DMS153 (cell line): ENCODE measurements at regions not wholly inside any gene's neighbourhood (a gene's known extent, or its start where the extent isn't known, plus 50 kb on each side); places are given as distances from the start of the nearest gene placed in this dataset.

Experiments
- DNase-seq: peaks from one replicate; lab custom pipeline; 2025; lab: John Stamatoyannopoulos, UW

DNA sequence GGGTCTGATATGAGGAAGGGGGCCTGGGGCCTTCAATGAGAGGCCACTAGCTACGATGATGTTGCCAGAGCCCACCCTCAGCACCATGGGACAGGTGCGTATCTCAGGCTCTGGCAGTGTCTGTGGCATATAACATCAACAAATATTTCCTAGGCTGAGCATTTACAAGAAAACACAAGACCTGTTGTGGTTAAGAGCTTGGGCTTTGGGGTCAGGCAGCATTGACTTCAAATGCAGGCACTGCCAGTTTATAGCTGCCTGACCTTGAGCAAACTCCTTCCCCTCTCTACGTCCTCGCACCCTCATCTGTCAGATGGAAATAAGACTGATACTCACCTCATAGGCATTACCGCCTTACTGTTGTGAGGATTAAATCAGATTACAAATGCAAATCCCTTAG, 156.0 kb downstream of the KATNAL1 start:
- DNase-seq, result no peak

DNA sequence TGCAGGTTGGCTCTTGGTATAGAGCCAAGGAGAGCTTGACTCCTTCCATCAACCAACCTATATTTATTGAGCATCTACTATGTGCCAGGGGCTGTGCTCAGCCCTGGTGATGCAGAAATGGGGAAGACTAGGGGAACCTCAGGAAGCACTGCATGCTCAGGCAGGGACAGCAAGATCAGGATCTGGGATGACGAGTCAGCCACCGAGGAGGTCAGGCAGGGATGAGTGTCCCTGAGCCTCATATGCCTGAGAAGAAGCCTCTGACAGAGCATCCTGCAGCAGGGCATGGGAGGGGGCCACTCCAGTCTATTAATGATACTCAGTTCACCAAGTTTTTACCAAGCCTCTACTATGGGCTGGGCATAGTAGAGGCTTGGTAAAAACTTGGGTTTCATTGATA, 158.1 kb downstream of the KATNAL1 start:
- DNase-seq, result no peak

DNA sequence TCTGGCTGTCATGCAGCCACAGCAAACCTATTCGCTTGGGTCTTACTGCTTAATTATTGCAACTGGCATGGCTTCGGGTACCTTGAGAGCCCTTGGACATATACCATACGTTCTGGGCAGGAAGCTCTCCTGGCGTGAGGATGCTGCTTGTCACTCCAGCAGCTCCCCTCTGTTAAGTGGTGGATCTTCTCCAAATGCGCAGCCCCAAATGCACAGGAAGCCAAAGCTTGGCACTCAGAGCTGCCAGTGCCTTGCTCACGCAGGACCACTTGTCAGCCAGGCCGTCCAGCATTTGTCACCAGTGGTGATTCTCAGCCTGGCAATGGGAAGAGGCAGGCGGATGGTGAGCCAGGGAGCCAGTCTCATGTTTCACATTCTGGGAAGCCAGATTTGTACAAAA, 158.6 kb downstream of the KATNAL1 start:
- no peak for DNase-seq

DNA sequence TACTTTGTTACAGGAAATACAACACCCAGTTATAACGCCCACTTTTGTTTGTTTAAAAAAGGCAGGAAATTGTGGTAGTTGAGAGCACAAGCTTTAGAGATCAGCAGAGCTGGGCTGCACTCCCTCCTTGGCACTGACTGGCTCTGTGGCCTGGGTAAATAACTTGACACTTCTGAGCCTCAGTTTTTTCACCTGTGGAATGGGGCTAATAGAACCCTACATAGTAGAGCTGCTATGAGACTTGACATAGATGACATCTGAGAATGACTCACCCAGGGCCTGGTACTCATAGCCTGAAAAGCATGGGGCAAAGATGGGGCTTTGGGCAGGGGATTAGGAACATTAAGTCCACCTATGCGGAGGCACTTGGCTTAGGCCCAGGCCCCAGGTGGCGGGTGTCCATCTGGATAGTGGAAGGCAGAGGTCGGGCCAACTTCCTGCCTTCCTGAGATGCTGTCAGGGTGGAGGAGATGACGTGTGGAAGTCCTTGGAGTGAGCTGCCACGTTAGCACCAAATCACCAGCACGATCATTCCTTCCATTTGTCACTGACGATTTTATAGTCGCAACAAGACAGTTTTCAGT, 159.1 kb downstream of the KATNAL1 start:
- no peak for DNase-seq

DNA sequence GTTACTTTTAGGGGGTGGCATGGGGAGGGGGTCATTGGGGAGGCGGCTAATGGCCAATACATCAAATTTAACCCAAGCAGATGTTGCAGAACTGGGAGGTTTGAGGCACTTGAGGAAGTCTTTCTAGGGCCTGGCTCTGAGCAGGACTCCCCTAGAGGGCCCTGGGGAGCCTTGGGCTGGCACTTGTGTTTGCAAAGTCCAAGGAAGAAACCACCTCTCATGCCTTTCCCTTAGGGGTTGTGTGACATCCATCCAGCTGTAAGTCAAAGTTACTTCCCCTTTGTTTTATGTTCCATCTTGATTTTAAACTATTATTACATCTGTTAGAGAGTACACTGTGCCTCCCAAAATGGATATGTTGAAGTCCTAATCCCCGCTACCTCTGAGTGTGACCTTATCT, 159.9 kb downstream of the KATNAL1 start:
- DNase-seq, result no peak

DNA sequence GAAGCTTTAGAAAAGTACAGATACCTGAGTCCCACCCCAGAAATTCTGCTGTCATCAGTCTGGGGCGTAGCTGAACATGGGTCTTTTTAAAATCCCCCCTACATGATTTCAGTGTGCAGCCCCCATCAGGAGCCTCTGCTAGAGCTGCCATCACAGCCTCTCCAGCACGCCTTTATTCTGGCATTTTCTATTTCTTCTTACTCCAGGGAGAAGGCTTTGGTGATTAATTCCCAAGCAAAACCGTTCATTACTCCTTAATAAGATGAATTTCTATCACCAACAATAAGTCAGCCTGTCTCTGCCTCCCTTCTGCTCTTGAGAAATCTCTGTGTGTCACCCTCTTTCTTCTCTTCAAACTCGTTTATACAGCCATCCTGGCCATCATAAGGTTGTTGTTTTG, 160.3 kb downstream of the KATNAL1 start:
- DNase-seq, result no peak

DNA sequence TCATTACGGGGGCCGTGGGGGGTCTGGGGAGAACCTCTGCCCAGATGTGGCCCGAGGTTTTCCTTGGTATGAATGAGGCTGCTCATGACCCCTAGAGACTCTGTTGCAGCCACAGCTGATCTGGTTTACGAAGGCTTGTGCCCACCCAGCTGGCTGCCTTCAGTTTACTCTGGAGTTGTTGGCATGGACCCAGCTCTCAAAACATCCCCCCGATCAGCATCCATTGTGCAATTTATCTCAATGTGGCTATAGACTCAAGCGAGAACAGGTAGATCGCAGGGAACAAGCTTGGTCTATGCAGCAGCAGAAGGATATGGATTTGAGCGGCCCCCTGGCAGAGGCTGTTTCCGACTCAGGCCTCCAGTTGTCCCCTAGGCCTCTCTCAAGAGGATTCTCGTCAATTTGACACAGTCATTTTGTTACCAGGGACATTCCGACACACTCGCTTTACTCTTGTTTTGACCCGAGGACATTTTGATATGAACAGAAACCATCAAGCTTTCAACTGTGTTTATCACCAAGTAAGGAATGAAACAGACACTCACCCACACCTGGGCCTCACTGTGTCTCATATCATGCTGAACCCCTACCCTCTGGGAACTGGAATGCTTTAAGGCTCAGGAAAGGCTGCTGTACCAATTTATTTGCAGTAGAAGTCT, 161.5 kb downstream of the KATNAL1 start:
- no peak for DNase-seq

DNA sequence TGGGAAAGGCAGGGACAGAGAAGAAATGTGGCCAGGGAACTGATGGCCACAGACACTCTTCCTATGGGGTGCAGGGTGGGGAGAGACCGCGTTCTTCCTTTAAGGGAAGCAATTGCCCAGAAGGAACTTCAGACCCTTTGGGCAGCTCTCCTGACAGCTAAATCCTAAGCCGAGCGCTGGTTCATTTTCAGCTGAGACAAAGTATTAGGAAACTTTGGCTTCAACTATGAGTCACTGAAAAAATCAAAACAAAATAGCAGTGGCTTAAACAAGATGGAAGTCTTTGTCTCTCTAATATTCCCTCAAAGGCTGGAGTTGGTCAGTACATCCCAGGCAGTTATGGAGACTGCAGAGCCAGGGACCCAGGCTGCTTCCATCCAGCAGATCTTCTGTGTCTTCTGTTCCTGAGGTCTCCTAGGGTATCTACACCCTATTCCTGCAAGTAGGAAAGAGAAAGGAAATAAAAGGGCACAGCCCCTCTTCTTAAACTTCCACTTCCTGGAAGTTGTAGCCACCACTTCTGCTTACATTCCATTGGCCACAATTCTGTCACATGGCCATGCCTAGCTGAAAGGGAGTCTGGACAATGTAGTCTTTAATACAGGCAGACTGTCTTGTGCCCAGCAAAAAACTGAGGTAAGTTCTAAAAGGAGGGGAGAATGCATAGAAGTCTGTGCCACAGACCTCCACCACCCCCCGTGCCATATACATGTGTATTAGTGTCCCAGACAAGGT, 163.5 kb downstream of the KATNAL1 start:
- no peak for DNase-seq

DNA sequence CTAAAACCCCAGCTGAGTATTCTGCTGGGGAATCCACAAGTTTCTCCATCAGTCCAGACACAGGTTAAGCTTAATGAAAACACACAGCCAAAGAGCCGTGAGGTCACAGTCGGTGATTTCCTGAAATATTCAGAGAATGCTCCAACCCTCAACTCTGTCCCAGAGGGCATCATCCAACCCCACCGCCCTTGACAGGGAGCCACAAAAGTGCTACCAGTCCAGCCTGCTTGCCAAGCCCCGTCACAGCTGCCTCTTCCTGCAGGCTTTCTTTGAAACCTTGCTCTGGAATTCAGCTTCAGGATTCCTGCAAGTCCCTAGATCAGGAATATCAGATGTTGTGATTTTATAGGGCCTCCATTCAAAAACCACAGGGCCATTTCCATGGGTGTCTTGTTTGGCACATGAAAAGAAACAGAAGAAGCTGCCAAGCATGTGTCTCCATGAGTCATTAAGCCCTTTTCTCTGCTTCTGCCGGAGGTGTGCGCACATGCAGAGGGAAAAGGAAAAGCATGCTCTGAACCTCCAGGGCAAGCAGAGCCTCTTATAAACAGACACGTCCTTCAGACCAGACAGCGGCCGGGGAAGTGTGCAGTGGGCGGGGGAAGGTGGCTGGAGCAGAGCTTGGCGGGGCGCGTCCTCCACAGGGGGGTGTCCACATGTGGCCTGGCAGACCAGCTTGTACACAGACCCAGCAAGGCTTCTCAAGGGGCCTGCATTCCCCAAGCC, 164.7 kb downstream of the KATNAL1 start:
- no peak for DNase-seq

DNA sequence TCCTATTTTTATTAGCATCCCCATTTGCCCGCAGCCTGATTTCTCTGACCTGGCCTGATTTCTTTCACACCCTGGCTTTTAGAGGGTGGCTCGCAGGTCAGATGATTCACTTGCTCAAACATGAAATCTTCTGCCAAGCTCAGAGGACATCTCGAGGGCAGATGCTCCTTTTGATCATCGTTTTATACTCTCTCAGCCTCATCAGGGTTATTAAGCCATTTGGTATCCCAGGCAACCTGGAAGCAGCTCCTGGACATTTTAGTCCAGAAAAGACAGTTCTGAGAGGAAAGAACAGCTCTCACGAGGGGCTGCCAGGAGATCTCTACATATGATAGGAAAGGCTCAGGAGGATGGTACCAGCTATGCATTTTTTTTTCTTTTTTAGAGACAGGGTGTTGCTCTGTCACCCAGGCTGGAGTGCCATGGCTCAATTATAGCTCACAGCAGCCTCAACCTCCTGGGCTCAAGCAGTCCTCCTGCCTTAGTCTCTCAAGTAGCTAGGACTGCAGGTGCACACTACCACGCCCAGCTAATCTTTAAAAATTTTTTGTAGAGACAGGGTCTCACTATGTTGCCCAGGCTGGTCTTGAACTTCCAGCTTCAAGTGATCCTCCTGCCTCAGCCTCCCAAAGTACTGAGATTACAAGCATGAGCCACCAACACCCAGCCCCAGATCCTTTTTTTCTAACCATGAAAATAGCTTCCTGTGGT, 165.4 kb downstream of the KATNAL1 start:
- DNase-seq, result no peak

DNA sequence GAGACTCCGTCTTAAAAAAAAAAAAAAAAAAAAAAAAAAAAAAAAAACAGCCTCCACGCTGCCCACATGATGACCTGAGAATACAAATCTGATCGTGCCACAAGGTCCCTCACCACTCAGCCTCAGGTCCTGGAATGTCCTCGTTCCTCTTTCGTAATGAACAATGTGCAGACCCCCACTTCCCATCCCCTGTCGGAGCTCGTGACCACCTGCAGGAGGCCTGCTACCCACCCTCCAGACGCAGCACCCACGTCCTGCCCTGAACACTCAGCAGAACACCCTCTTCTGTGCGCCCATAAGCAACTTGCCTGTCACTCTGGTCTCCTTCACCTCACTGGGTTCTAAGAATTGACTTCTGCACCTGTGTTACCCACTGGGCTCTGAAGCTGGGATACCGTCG, 166.4 kb downstream of the KATNAL1 start:
- no peak for DNase-seq

DNA sequence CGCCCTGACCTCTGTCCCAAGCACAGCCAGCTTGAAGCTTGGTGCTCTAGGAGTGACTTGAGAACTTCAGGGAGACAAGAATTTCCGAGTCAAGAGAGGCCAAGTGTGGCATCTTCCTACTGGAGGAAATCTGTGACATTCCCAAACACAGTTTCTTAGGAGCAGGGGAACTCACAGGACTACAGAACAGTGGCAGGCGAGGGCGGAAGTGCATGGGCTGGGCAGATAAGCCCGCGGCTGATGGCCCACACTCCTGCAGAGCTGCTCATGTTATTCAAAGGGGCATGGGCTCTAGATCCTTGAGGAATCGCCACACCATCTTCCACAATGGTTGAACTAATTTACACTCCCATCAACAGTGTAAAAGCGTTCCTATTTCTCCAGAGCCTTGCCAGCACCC, 168.8 kb downstream of the KATNAL1 start:
- no peak for DNase-seq

DNA sequence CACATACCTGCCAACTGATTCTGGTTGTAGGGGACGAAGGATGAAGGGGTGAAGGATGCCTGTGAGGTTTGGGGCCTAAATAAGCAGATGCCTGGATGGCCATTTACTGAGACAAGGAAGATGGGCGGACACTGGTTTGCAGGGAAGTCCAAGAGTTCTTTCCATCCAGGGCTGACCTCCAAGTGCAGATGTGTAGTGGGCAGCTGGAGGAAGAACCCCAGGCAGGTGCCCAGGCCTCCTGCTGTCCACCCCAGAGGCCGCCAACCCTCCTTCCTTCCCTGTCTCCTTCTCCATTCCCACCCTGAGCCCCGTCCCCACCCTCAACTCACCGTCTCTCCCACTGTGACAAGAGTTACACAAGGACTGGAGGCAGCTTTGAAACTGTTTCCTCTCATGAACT, 171.5 kb downstream of the KATNAL1 start:
- DNase-seq, result no peak

DNA sequence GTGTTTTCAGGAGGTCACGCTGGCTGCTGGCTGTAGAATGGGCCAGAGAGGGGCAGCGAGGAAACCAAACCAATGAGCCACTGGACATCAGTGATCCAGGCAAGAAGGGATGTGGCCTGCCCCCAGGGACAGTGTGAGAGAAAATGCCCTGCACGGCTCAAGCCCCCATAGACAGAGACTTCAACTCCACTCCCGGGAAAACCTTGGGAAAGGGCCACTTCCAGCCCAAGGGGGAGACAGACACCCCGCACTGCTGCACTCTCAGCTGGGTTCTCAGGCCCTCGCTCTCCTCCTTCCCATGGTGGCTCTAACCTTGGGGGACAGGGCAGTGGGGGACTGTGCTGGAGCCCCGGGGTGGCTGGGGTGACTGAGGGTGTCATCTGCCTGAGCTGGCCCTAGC, 172.0 kb downstream of the KATNAL1 start:
- DNase-seq, result no peak

DNA sequence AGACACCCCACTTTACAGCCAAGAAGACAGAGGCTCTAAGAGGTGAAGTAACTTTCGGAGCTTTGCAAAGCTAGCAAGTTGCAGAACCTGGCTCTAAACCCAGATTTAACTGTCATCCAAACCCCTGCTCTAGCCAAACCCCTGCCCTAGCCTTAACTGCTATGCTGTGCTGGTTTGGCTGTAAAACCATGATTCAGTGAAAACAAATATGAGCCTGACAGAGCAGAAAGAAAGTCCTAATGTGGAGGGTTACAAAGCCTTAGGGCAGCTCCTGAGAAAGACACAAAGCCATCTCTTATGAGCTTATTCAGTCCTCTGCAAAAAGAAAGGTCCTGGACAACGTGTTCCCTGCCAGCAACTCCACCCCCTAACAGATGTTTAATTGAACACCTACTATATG, 172.8 kb downstream of the KATNAL1 start:
- no peak for DNase-seq

DNA sequence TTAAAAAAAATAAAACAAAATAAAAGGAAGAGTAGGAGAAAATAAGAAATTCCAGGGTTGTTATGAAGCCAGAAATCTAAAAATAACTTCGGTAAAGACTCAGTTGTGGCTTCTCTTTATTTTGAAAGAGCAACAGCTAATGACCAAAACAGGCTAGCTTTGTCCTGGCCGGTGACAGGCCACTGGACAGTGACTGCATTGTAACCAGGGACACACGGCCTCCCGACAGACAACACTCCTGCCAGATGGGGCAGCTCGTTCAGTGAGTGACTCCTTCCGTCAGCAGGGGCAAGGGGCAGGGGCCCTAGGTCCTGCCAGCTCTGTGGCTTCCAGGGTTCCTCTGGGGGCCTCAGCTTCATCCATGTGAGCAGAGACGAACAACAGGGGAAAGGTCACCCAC, 173.4 kb downstream of the KATNAL1 start:
- DNase-seq, result no peak

DNA sequence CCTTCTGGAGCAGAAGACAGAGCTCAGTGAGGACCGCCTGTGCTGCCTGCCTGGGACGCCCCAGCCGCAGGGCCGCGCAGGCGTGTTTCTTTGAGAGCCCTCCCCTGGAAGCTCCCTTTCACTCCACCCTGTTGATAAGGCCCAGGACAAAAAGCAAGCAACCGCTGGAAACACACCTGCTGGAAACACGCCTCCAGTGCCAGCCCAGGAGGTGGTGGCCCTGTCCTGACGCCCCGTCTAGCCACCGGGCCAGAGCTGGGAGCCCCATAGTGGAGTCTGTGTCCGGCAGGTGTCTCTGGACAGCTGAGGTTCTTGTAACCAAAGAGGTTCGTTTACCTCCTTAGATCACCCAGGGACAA, 173.8 kb downstream of the KATNAL1 start:
- DNase-seq, result no peak

DNA sequence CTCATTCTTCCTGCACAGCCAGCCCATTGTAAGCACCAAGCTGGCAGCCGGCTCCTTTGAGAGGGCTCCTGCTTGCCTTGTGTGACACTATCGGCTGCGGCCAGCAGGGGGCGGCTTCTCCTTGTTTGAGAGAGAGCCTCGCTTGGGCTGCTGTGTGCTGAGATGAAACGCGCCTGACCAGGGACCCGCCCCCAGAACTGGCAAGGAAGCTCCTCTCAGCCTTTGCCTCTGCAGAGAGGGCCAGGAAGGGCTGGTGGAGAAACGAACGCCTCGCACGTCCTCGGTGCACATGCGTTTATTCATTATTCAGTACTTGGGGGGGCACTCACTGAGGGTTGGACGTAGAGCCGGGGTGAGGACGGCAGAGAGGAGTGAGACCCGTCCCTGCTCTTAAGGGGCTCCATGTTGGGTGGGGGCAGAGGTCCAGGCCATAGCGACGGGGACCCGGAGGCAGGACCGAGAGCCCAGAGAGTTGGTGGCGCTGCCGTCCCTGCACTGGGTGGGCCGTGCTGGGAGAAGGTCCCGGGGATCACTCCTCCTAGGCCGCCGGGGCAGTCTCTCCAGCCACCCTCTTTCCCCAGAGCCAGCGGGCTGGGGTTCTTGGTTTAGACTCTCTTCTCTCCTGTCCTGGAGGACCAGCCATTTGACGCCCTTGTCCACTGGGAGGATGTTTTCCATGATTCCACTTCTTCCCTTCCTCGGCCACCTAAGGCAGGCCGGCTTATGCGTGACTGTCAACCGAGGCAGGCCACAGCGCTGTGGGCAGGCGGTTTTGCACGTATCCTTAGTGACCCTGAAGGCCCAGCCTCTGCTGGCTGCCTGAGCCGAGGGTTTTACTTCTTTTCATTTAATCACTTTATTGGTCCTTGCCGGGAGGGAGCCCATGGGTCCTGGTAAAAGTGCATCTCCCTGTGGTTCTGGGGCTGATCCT, 174.5 kb downstream of the KATNAL1 start:
- DNase-seq, result peak; percentile 89

DNA sequence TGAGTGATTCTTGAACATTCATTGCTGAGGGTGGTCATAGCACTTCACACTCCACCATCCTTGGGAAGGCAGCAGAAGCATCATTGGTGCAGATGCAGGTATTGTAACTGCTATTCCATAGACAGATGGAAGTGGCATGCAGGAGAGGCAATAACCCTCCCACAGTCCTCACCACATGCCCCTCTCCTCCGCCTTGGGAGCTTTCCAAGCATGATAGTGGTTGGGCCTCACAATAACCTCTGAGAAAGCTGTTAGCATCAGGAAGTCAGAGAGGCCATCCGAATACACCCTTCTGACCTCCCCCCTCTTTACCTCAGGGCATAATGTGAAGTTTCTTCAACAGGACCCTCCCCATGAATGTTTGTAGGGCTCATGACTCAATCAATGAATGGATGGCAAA, 177.9 kb downstream of the KATNAL1 start:
- DNase-seq, result no peak

DNA sequence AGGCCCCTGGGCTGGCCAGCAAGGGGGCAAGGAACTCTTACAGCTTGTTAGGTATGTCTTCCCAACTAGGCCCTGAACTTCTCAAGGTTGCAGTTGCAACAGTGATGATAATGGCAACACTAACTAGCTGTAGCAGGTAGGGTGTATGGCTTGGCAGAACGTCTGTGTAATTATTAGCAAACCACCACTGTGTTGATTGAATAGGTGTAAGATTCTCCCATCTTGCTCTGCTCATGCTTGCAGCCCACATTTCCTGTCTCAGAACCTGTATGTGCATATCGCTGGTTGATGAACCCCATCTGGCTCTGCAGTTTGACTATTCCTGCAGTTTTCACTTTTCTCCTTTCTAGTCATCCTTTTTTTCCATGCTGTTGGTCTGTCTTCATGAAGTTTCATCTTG, 178.8 kb downstream of the KATNAL1 start:
- DNase-seq, result no peak

DNA sequence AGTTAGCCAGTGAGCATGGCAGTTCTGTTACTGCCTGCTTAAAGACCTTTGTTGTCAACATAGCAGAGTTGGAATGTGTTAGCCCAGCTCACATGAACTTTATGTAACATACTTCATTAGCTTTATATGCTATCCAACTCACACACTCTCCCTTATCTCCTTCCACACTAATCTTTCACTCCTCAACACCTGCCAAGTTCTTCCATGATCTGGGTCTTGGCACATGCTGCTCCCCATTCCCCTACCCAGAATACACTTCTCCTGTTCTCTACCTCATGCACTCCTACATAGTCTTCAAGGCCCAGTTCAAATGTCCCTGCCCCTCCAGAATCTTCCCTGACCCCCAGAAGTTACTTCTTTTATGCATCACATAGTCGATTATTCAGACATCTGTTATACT, 179.3 kb downstream of the KATNAL1 start:
- no peak for DNase-seq
